ENCODE measurements at regions not wholly inside any gene's neighbourhood (a gene's known extent, or its start where the extent isn't known, plus 50 kb on each side); places are given as distances from the start of the nearest gene placed in this dataset.

GRCh38 chr2:128818248-128818647, 499.6 kb upstream of the HS6ST1 start:
- TF ChIP-seq CTCF (IDR thresholded peaks at IDR 0.05) (no peak), POLR2A (IDR thresholded peaks at IDR 0.05) (no peak)

All from lower leg skin (tissue), 3 donors.